Endothelial cell of umbilical vein (primary cell): ENCODE measurements at regions not wholly inside any gene's neighbourhood (a gene's known extent, or its start where the extent isn't known, plus 50 kb on each side); places are given as distances from the start of the nearest gene placed in this dataset.

Experiments used
- BruUV-seq: library from RNA; stranded (reverse); fragments of 400-500 nt; replicated peaks from 2 replicates; lab custom pipeline; 2021; lab: Mats Ljungman, UMichigan
- CTCF ChIA-PET: fragments of 300-600, 350-600 bp; sonication (Branson Sonifier 250); formaldehyde crosslinking; loops from one replicate; lab custom pipeline; 2021; ENCODE audit warnings: antibody characterized with exemption, inconsistent platforms; lab: Charles Lee
- POLR2A ChIA-PET: fragments of 300-600, 350-600 bp; sonication (Branson Sonifier 250); formaldehyde crosslinking; loops from one replicate; lab custom pipeline; 2021; ENCODE audit warnings: antibody characterized with exemption, inconsistent platforms; lab: Charles Lee
- DNase-seq: peaks from one replicate; pipeline ENCODE4 v3.0.0-alpha.2; 2011; ENCODE audit warnings: low read depth, low spot score
- FAIRE-seq: peaks from 2 replicates; lab custom pipeline; 2011; peaks lifted over from hg19 to GRCh38; lab: Jason Lieb, UNC
- H2AFZ ChIP-seq: 2 replicates; pipeline ENCODE4 v1.6.0; 2012; ENCODE audit warnings: low read depth, low read length, control low read depth, inconsistent platforms
- H3K27ac ChIP-seq: 2 replicates; pipeline ENCODE4 v1.5.1; 2011; ENCODE audit warnings: low read depth, mild to moderate bottlenecking, control low read depth, low read length, moderate library complexity; ENCODE audit not compliant: insufficient read depth
- H3K27me3 ChIP-seq, 2 experiments: 2 replicates each; pipeline versions ENCODE4 v1.6.0 to v1.6.1; 2011; ENCODE audit warnings: low read length in 2 of 2, mixed read lengths in 1 of 2; ENCODE audit not compliant: control insufficient read depth in 2 of 2, insufficient read depth in 2 of 2
- H3K36me3 ChIP-seq, 2 experiments: 2 replicates in 1 of 2; 3 replicates in 1 of 2; pipeline ENCODE4 v1.5.1; 2011; ENCODE audit warnings: low read length in 2 of 2, mild to moderate bottlenecking in 1 of 2, moderate library complexity in 1 of 2; ENCODE audit not compliant: control insufficient read depth in 2 of 2, insufficient read depth in 2 of 2; ENCODE audit errors: extremely low read depth in 1 of 2
- H3K4me1 ChIP-seq: 3 replicates; pipeline ENCODE4 v1.5.1; 2011; ENCODE audit warnings: mild to moderate bottlenecking, low read length; ENCODE audit not compliant: control insufficient read depth, insufficient read depth; ENCODE audit errors: extremely low read depth
- H3K4me2 ChIP-seq: 2 replicates; pipeline ENCODE4 v1.6.1; 2011; ENCODE audit warnings: low read length, control low read depth, mixed read lengths; ENCODE audit not compliant: insufficient read depth
- H3K4me3 ChIP-seq, 3 experiments: fragments of 200-600 bp in 1 of 3; sonication (generic), shearing (Covaris generic) in 1 of 3; replicated peaks in 1 of 3; 2 replicates each; pipeline ENCODE4 v1.5.1; 2011 to 2016; ENCODE audit warnings: control low read depth in 3 of 3, low read length in 3 of 3, mild to moderate bottlenecking in 2 of 3, inconsistent platforms in 1 of 3, low read depth in 1 of 3, moderate library complexity in 1 of 3; ENCODE audit not compliant: insufficient read depth in 1 of 3
- H3K79me2 ChIP-seq: 2 replicates; pipeline ENCODE4 v1.6.0; 2012; ENCODE audit warnings: low read length, inconsistent platforms; ENCODE audit not compliant: control insufficient read depth, insufficient read depth
- H3K9ac ChIP-seq: replicated peaks from 2 replicates; pipeline ENCODE3; 2011; ENCODE audit warnings: low read length, control low read depth; ENCODE audit not compliant: insufficient read depth; ENCODE audit errors: extremely low read depth
- H3K9me1 ChIP-seq: replicated peaks from 3 replicates; pipeline ENCODE4 v1.6.0; 2011; ENCODE audit warnings: mild to moderate bottlenecking, low read length; ENCODE audit not compliant: control insufficient read depth, insufficient read depth; ENCODE audit errors: extremely low read depth
- H3K9me3 ChIP-seq: replicated peaks from 2 replicates; pipeline ENCODE4 v1.5.1; 2012; ENCODE audit warnings: low read length, inconsistent platforms; ENCODE audit not compliant: control insufficient read depth, insufficient read depth
- H4K20me1 ChIP-seq: replicated peaks from 2 replicates; pipeline ENCODE3; 2011; ENCODE audit warnings: mild to moderate bottlenecking, low read length; ENCODE audit not compliant: control insufficient read depth, insufficient read depth; ENCODE audit errors: extremely low read depth
- EZH2 ChIP-seq: IDR thresholded peaks from 2 replicates; pipeline ENCODE4 v1.6.1; 2012; ENCODE audit warnings: borderline replicate concordance, low read depth, mild to moderate bottlenecking, moderate library complexity, low read length, inconsistent platforms; ENCODE audit not compliant: severe bottlenecking
- FOS ChIP-seq: IDR thresholded peaks from 2 replicates; pipeline ENCODE4 v1.6.1; 2011; ENCODE audit warnings: mild to moderate bottlenecking, low read length, moderate library complexity, borderline replicate concordance; ENCODE audit not compliant: insufficient read depth
- GATA2 ChIP-seq: IDR thresholded peaks from 2 replicates; pipeline ENCODE4 v1.7.0; 2011; ENCODE audit warnings: low read depth, mild to moderate bottlenecking, moderate library complexity, mixed read lengths, low read length; ENCODE audit not compliant: insufficient read length, insufficient read depth
- JUN ChIP-seq: IDR thresholded peaks from 2 replicates; pipeline ENCODE4 v1.6.1; 2011; ENCODE audit warnings: borderline replicate concordance, low read depth; ENCODE audit not compliant: insufficient read length, insufficient read depth
- MYC ChIP-seq: IDR thresholded peaks from one replicate; pipeline ENCODE4 v1.6.1; 2011; ENCODE audit warnings: mild to moderate bottlenecking, low read depth, low read length
- POLR2A ChIP-seq: IDR thresholded peaks from 2 replicates; pipeline ENCODE4 v1.6.1; 2012; ENCODE audit warnings: low read depth, mild to moderate bottlenecking, control low read depth, low read length
- POLR2AphosphoS5 ChIP-seq: IDR thresholded peaks from 2 replicates; pipeline ENCODE4 v1.6.1; 2012; ENCODE audit warnings: low read depth, mild to moderate bottlenecking, control low read depth, low read length, moderate library complexity; ENCODE audit not compliant: insufficient read depth
- dilution Hi-C: fragments of 300-500 bp; cut with MboI; formaldehyde crosslinking; loops from one replicate; pipeline ENCODE4 v1.15.0; 2019; ENCODE audit warnings: low sequenced_read_pairs; ENCODE audit not compliant: extremely low pct_ligation_motif_present
- intact Hi-C: fragments of 100-400 bp; cut with micrococcal nuclease; formaldehyde crosslinking; loops from one replicate; pipeline ENCODE4 v1.10.0; 2022
- TF ChIP-seq, protein P1 (sequence below): IDR thresholded peaks from 2 replicates; pipeline ENCODE4 v1.6.1; 2011; ENCODE audit not compliant: insufficient read depth, insufficient read length
- TF ChIP-seq, protein P2 (sequence below), 2 donors: IDR thresholded peaks; 1 replicate in 1 of 2; 2 replicates in 1 of 2; pipeline ENCODE4 v1.5.1; 2011; ENCODE audit warnings: low read length in 2 of 2, mild to moderate bottlenecking in 2 of 2, moderate library complexity in 2 of 2, control low read depth in 1 of 2, inconsistent platforms in 1 of 2, low read depth in 1 of 2; ENCODE audit not compliant: insufficient read depth in 1 of 2; ENCODE audit errors: extremely low read depth in 1 of 2

DNA sequence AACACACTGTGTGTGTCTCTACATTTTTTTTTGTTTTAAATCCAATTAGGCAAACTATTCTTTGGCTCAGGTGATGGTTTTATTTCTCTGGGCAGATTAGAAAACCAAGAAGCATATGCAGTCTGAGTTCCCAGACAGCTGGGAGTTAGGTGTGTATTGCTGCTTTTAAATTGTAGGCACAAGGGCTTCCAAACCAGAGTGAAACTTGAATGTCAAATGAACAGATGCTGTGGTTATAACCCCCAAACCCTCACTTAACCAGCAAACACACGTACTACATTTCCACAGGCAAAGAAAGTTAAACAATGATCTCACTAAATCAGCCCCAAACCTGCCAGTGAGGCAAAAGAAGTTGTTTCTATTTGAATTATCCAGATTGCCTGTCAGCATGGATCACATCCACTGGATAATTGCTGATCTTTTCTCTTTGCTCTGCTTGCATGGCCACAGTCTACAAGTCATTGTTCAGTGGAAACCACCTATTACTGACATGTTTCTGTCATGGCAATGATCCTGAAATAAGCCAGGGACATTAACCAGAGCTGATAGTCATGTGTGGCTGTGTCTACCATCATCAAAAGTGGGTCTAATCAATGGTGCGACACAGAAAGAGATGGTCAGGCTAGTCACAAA lies 576.5 kb upstream of the PLXNA2 start:
- Histone ChIP-seq H4K20me1 (no peaks in the 10 kb centered on the region), H3K36me3 (no peaks in the 10 kb centered on the region), H3K4me1 (no peaks in the 10 kb centered on the region), H2AFZ (no peak overlapping the region), H3K4me3 (no peak overlapping the region), H3K79me2 (no peaks in the 10 kb centered on the region), H3K4me2 (no peak overlapping the region), H3K9me1 (no peaks in the 10 kb centered on the region), H3K27me3 (peaks cover 0 to 2% of the 10 kb centered on the region in 2 experiments), H3K9me3 (no peaks in the 10 kb centered on the region), H3K9ac (no peak overlapping the region), H3K27ac (no peak overlapping the region)
- POLR2A ChIA-PET = no interaction called here
- CTCF ChIA-PET = interaction anchor here (1.3 kb wide), 1 partner anchor 64 kb away, joined by 3 read pairs; no protein-coding TSS in a partner anchor
- no TSS peak for BruUV-seq
- intact Hi-C loops (no loop called here), dilution Hi-C loops (no loop called here)
- DNase-seq = no peak
- FAIRE-seq = no peak
- TF ChIP-seq JUN (no peak), POLR2A (no peak), FOS (no peak), MYC (no peak), POLR2AphosphoS5 (no peak), EZH2 (no peak), GATA2 (no peak)
- TF ChIP-seq, protein P1, sequence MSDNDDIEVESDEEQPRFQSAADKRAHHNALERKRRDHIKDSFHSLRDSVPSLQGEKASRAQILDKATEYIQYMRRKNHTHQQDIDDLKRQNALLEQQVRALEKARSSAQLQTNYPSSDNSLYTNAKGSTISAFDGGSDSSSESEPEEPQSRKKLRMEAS = no peak
- TF ChIP-seq, protein P2, sequence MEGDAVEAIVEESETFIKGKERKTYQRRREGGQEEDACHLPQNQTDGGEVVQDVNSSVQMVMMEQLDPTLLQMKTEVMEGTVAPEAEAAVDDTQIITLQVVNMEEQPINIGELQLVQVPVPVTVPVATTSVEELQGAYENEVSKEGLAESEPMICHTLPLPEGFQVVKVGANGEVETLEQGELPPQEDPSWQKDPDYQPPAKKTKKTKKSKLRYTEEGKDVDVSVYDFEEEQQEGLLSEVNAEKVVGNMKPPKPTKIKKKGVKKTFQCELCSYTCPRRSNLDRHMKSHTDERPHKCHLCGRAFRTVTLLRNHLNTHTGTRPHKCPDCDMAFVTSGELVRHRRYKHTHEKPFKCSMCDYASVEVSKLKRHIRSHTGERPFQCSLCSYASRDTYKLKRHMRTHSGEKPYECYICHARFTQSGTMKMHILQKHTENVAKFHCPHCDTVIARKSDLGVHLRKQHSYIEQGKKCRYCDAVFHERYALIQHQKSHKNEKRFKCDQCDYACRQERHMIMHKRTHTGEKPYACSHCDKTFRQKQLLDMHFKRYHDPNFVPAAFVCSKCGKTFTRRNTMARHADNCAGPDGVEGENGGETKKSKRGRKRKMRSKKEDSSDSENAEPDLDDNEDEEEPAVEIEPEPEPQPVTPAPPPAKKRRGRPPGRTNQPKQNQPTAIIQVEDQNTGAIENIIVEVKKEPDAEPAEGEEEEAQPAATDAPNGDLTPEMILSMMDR (IDR thresholded peaks at IDR 0.05; ENCODE audit: extremely low read depth in 1 of 2, insufficient read depth in 1 of 2, low read depth in 1 of 2, low read length in 2 of 2) = no peak
